A549 (cell line): ENCODE measurements at regions not wholly inside any gene's neighbourhood (a gene's known extent, or its start where the extent isn't known, plus 50 kb on each side); places are given as distances from the start of the nearest gene placed in this dataset.

Experiments
- ATAC-seq, 2 experiments: fragments of 200-7000 bp in 1 of 2; fragments of >200 bp in 1 of 2; cut with Nextera tagmentation in 1 of 2; cut with Tn5 transposase in 1 of 2; 3 replicates each; pipeline versions ENCODE4 v1.8.0 to v1.9.1; 2018 to 2020; ENCODE audit warnings: mild to moderate bottlenecking in 1 of 2, moderate library complexity in 1 of 2
- CTCF ChIA-PET: fragments of 300-600 bp; sonication (Branson Sonifier 250); formaldehyde crosslinking; extraction: SDS; loops from one replicate; lab custom pipeline; 2021; ENCODE audit warnings: antibody characterized with exemption, inconsistent platforms; lab: Yijun Ruan, JAX
- POLR2A ChIA-PET: fragments of 350-600 bp; formaldehyde crosslinking; extraction: SDS; loops from one replicate; lab custom pipeline; 2021; ENCODE audit warnings: antibody characterized with exemption, inconsistent platforms; lab: Yijun Ruan, JAX
- DNase-seq, 2 experiments: peaks; one replicate each; pipeline versions ENCODE4 v3.0.0 to v3.0.0-alpha.2; 2011 to 2016; ENCODE audit warnings: low read depth in 1 of 2, low spot score in 1 of 2
- FAIRE-seq: peaks from 2 replicates; lab custom pipeline; 2011; peaks lifted over from hg19 to GRCh38; lab: Jason Lieb, UNC
- H3K27ac ChIP-seq, 2 experiments: fragments of >200 bp; sonication (Bioruptor Twin); formaldehyde crosslinking; 3 replicates each; pipeline ENCODE4 v1.5.1; 2016 to 2017
- H3K4me1 ChIP-seq: fragments of >200 bp; sonication (Bioruptor Twin); formaldehyde crosslinking; 3 replicates; pipeline ENCODE4 v1.6.1; 2016
- H3K4me2 ChIP-seq: fragments of >200 bp; sonication (Bioruptor Twin); formaldehyde crosslinking; 3 replicates; pipeline ENCODE4 v1.6.1; 2016
- H3K4me3 ChIP-seq: fragments of >200 bp; sonication (Bioruptor Twin); formaldehyde crosslinking; 3 replicates; pipeline ENCODE4 v1.5.1; 2016
- H3K9me3 ChIP-seq: fragments of >200 bp; sonication (Bioruptor Twin); formaldehyde crosslinking; 3 replicates; pipeline ENCODE4 v1.6.1; 2016
- ATOH8 ChIP-seq: fragments of 250-450 bp; sonication (Bioruptor Pico); IDR thresholded peaks from 2 replicates; pipeline ENCODE4 v1.5.0; 2020; ENCODE audit warnings: low read depth, mild to moderate bottlenecking, moderate library complexity
- CBX2 ChIP-seq: fragments of 200-600 bp; sonication (generic); IDR thresholded peaks from 2 replicates; pipeline ENCODE4 v1.6.1; 2016; ENCODE audit warnings: low read depth, mild to moderate bottlenecking, borderline replicate concordance
- CBX8 ChIP-seq: fragments of 200-600 bp; sonication (generic); IDR thresholded peaks from 2 replicates; pipeline ENCODE4 v1.6.1; 2016
- CHD4 ChIP-seq: fragments of 200-600 bp; sonication (generic); IDR thresholded peaks from 2 replicates; pipeline ENCODE4 v1.6.1; 2016; ENCODE audit warnings: antibody characterized with exemption, mild to moderate bottlenecking, borderline replicate concordance
- CTCF ChIP-seq: fragments of >200 bp; sonication (Bioruptor Twin); formaldehyde crosslinking; IDR thresholded peaks from 3 replicates; pipeline ENCODE4 v1.5.1; 2016
- E2F6 ChIP-seq: IDR thresholded peaks from 2 replicates; pipeline ENCODE4 v1.6.1; 2012; ENCODE audit warnings: low read depth, borderline replicate concordance
- EHMT2 ChIP-seq: fragments of 200-600 bp; sonication (generic); IDR thresholded peaks from 2 replicates; pipeline ENCODE4 v1.6.1; 2016; ENCODE audit warnings: antibody characterized with exemption, low read depth, mild to moderate bottlenecking, moderate library complexity
- EP300 ChIP-seq, 2 experiments: fragments of >200 bp; sonication (Bioruptor Twin); formaldehyde crosslinking; IDR thresholded peaks; 2 replicates in 1 of 2; 3 replicates in 1 of 2; pipeline ENCODE4 v1.6.1; 2016 to 2017
- HOXA7 ChIP-seq: fragments of 250-450 bp; sonication (Bioruptor Pico); IDR thresholded peaks from 2 replicates; pipeline ENCODE4 v1.5.0; 2020; ENCODE audit warnings: mild to moderate bottlenecking, moderate library complexity
- KDM5A ChIP-seq: fragments of 200-600 bp; sonication (generic); IDR thresholded peaks from 2 replicates; pipeline ENCODE4 v1.6.1; 2016; ENCODE audit warnings: antibody characterized with exemption, mild to moderate bottlenecking
- MAZ ChIP-seq: fragments of 150-350 bp; IDR thresholded peaks from 2 replicates; pipeline ENCODE4 v1.6.1; 2014; ENCODE audit warnings: antibody characterized with exemption, low read depth, low read length, borderline replicate concordance
- NFE2L2 ChIP-seq: fragments of 150-350 bp; conservative IDR thresholded peaks from 2 replicates; pipeline ENCODE4 v1.6.1; 2014; ENCODE audit warnings: low read length
- NR3C1 ChIP-seq: fragments of >200 bp; sonication (Bioruptor Twin); formaldehyde crosslinking; IDR thresholded peaks from 3 replicates; pipeline ENCODE4 v1.6.1; 2017
- PHF8 ChIP-seq: fragments of 200-600 bp; sonication (generic); IDR thresholded peaks from 2 replicates; pipeline ENCODE4 v1.6.1; 2016; ENCODE audit warnings: low read depth, mild to moderate bottlenecking, antibody characterized with exemption, moderate library complexity, borderline replicate concordance
- POLR2AphosphoS2 ChIP-seq: conservative IDR thresholded peaks from 2 replicates; pipeline ENCODE4 v1.6.1; 2012; ENCODE audit warnings: low read length, improper control_type of control experiment, inconsistent platforms
- RCOR1 ChIP-seq: fragments of 150-350 bp; IDR thresholded peaks from 2 replicates; pipeline ENCODE4 v1.6.1; 2014; ENCODE audit warnings: antibody characterized with exemption, low read length, low read depth
- RNF2 ChIP-seq: fragments of 200-600 bp; sonication (generic); IDR thresholded peaks from 2 replicates; pipeline ENCODE4 v1.6.1; 2016; ENCODE audit warnings: low read depth, mild to moderate bottlenecking, antibody characterized with exemption, moderate library complexity, borderline replicate concordance
- SMC3 ChIP-seq: fragments of >200 bp; sonication (Bioruptor Twin); formaldehyde crosslinking; IDR thresholded peaks from 3 replicates; pipeline ENCODE4 v1.6.1; 2018; ENCODE audit warnings: inconsistent platforms
- ZC3H11A ChIP-seq: fragments of 450-650 bp; IDR thresholded peaks from 2 replicates; pipeline ENCODE4 v1.6.1; 2014; ENCODE audit warnings: antibody characterized with exemption, mild to moderate bottlenecking
- ZFP36 ChIP-seq: fragments of 450-650 bp; IDR thresholded peaks from 2 replicates; pipeline ENCODE4 v1.6.1; 2014; ENCODE audit warnings: borderline replicate concordance; ENCODE audit not compliant: partially characterized antibody
- ZNF302 ChIP-seq: fragments of 250-450 bp; sonication (Bioruptor Pico); IDR thresholded peaks from 2 replicates; pipeline ENCODE4 v1.9.0; 2021; ENCODE audit warnings: inconsistent platforms, mild to moderate bottlenecking, moderate library complexity
- ZSCAN20 ChIP-seq: fragments of 250-450 bp; sonication (Bioruptor Pico); IDR thresholded peaks from 2 replicates; pipeline ENCODE4 v1.8.0; 2022; ENCODE audit warnings: mild to moderate bottlenecking, moderate library complexity
- WGBS: methylation state at CpG from one replicate; pipeline ENCODE4 v1.1.6; 2017; ENCODE audit errors: missing lambda C conversion rate; 5-methylcytosine and 5-hydroxymethylcytosine counted together
- TF ChIP-seq, protein P1 (sequence below): fragments of 200-600 bp; sonication (generic); IDR thresholded peaks from 2 replicates; pipeline ENCODE4 v1.6.1; 2016; ENCODE audit warnings: antibody characterized with exemption, mild to moderate bottlenecking, moderate library complexity
- TF ChIP-seq, protein P2 (sequence below): fragments of 450-650 bp; IDR thresholded peaks from 2 replicates; pipeline ENCODE4 v1.6.1; 2014; ENCODE audit warnings: antibody characterized with exemption
- TF ChIP-seq, protein P3 (sequence below): fragments of >200 bp; sonication (Bioruptor Twin); formaldehyde crosslinking; IDR thresholded peaks from 2 replicates; pipeline ENCODE4 v1.6.1; 2016

GRCh38 chr5:172570594-172571334 is 70.3 kb upstream of the NEURL1B start:
- no peak overlapping the region for H3K4me3 ChIP-seq
- CTCF ChIA-PET, result interaction anchor here (0.7 to 1.0 kb wide), 3 partner anchors 8 to 991 kb away, joined by 3 read pairs; no protein-coding TSS in a partner anchor
- DNase-seq (no peak), FAIRE-seq (no peak), ATAC-seq (no peak)
- H3K27ac ChIP-seq, result no peak overlapping the region
- TF ChIP-seq NFE2L2, result no peak
- TF ChIP-seq ZC3H11A, result no peak
- no peak for TF ChIP-seq ZNF302 (CRISPR knock-in tag)
- no peak for TF ChIP-seq ATOH8 (CRISPR knock-in tag)
- TF ChIP-seq CHD4, result no peak
- TF ChIP-seq, protein P1, sequence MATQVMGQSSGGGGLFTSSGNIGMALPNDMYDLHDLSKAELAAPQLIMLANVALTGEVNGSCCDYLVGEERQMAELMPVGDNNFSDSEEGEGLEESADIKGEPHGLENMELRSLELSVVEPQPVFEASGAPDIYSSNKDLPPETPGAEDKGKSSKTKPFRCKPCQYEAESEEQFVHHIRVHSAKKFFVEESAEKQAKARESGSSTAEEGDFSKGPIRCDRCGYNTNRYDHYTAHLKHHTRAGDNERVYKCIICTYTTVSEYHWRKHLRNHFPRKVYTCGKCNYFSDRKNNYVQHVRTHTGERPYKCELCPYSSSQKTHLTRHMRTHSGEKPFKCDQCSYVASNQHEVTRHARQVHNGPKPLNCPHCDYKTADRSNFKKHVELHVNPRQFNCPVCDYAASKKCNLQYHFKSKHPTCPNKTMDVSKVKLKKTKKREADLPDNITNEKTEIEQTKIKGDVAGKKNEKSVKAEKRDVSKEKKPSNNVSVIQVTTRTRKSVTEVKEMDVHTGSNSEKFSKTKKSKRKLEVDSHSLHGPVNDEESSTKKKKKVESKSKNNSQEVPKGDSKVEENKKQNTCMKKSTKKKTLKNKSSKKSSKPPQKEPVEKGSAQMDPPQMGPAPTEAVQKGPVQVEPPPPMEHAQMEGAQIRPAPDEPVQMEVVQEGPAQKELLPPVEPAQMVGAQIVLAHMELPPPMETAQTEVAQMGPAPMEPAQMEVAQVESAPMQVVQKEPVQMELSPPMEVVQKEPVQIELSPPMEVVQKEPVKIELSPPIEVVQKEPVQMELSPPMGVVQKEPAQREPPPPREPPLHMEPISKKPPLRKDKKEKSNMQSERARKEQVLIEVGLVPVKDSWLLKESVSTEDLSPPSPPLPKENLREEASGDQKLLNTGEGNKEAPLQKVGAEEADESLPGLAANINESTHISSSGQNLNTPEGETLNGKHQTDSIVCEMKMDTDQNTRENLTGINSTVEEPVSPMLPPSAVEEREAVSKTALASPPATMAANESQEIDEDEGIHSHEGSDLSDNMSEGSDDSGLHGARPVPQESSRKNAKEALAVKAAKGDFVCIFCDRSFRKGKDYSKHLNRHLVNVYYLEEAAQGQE, result no peak
- TF ChIP-seq MAZ, result no peak
- no peak for TF ChIP-seq RNF2
- TF ChIP-seq ZFP36, result no peak
- no peak for TF ChIP-seq ZSCAN20
- TF ChIP-seq, protein P2, sequence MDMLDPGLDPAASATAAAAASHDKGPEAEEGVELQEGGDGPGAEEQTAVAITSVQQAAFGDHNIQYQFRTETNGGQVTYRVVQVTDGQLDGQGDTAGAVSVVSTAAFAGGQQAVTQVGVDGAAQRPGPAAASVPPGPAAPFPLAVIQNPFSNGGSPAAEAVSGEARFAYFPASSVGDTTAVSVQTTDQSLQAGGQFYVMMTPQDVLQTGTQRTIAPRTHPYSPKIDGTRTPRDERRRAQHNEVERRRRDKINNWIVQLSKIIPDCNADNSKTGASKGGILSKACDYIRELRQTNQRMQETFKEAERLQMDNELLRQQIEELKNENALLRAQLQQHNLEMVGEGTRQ, result no peak
- TF ChIP-seq KDM5A, result no peak
- TF ChIP-seq E2F6, result no peak
- no peaks in the 10 kb centered on the region for H3K9me3 ChIP-seq
- WGBS, result 45% methylated on average over 2 of the region's 3 CpGs
- no peaks in the 10 kb centered on the region for H3K4me1 ChIP-seq
- POLR2A ChIA-PET, result no interaction called here
- no peak overlapping the region for H3K4me2 ChIP-seq

DNA sequence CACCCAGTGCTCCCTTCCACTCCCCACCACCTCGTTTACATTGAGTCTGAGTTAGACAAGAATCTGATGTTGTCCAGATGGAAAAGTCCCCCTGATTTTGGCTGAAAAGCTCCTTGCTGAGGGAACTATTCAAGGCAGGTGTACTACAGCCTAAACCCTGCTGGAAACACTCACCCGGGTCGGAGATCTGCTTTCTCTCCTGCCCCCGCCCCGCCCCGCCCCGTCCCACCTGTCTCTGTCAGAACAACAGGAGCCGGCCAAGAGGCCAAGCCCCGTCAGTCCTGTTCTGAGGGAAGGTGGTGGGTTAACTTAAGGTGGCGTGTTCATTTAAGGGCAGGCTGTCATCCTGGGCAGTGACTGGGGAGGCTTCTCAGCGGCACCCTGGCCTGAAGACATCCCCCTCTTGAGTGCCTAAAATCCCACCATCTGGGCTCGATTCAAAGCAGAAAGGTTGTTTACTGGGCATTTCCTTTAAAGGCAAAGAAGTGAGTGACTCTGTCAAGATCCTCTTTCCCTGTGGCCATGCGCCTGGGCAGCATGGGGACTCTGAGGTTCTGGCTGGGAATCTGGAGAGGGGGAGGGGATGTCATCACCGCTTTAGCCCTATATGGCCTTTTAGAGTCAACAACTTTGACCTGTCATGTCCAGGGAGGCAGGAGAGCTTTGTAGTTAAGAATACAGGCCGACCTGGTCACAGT is 71.1 kb upstream of the NEURL1B start:
- WGBS, result 31% methylated on average over 8 of the region's 15 CpGs
- ATAC-seq (no peak), DNase-seq (no peak), FAIRE-seq (no peak)
- Histone ChIP-seq H3K4me2 (no peak overlapping the region), H3K27ac (no peak overlapping the region), H3K4me3 (no peak overlapping the region), H3K9me3 (no peaks in the 10 kb centered on the region), H3K4me1 (no peaks in the 10 kb centered on the region)
- TF ChIP-seq CBX8 (no peak), NFE2L2 (no peak), RCOR1 (no peak), ZSCAN20 (no peak), EP300 (IDR thresholded peaks at IDR 0.05) (no peak), PHF8 (no peak), NR3C1 (no peak), EHMT2 (no peak), CBX2 (no peak), HOXA7 (CRISPR knock-in tag) (no peak), POLR2AphosphoS2 (no peak), CTCF (no peak), SMC3 (no peak)
- TF ChIP-seq, protein P3, sequence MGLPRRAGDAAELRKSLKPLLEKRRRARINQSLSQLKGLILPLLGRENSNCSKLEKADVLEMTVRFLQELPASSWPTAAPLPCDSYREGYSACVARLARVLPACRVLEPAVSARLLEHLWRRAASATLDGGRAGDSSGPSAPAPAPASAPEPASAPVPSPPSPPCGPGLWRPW, result no peak
- ChIA-PET POLR2A (no interaction called here), CTCF (interaction anchor here (0.7 kb wide), 1 partner anchor 992 kb away, joined by 3 read pairs; no protein-coding TSS in a partner anchor)
